GM21529 (cell line): ENCODE measurements at regions not wholly inside any gene's neighbourhood (a gene's known extent, or its start where the extent isn't known, plus 50 kb on each side); places are given as distances from the start of the nearest gene placed in this dataset.
"Not testable (repeated sequence)": the region's sequence is repeated elsewhere in the genome, so short reads cannot be mapped to it uniquely, and the experiment has no call there.

Source experiments
- ATAC-seq: cut with Tn5 transposase; IDR thresholded peaks from one replicate; pipeline ENCODE4 v1.9.1; 2021; ENCODE audit not compliant: unreplicated experiment

DNA sequence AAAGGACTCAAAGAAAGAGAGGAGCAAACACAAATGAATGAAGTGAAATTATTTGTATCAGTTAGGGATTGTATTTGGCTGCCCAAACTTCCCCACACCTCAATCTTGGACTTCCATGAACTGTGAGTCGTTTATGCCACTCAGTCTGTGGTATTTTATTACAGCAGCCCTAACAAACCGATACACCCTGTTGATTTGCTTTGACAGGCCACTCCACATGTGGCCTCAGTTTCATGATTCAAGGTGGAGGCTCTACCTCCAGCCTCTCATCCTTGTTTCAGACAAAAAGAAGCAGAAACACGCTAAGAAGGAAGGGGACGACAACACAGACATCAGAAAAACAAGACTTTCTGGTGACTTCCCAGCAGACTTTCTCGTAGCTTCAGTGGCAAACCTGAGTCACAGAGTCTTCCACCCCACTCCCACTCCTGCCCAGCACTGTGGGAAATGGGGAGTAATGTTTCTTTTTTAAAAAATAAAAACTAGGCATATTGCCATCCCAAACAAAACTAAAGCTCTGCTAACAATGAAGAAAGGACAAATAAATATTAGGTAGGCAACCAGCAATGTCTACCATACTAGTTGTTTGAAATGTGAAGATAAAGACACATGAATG lies 52.2 kb upstream of the ABCA1 start:
- ATAC-seq, result no peak

DNA sequence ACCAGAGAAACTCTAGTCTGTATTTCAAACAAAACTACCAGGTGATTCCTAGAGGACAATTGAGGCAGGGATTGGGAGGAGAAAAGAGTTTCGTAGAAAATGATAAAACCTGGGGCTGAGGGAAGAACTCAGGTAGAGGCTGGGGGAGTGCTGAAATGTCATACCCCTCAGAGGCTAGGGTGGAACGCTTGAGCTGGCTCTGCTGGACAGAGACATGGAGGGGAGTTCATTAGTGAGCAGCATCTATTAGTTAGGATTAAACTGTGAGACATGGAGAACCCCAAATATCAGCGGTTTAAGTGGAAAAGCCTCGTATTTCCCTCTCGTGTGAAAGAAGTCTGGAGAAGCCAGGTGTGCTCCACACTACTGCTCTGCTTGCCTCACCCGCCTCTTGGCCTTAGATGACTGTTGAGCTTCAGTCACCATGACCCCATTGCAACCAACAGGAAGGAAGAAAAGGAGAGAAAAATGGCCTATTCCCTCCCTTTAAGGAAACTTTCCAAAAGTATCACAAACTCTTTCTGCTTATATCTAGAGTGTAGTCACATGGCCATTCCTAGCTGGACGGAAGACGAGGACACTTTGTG lies 53.7 kb upstream of the ABCA1 start:
- no peak for ATAC-seq

DNA sequence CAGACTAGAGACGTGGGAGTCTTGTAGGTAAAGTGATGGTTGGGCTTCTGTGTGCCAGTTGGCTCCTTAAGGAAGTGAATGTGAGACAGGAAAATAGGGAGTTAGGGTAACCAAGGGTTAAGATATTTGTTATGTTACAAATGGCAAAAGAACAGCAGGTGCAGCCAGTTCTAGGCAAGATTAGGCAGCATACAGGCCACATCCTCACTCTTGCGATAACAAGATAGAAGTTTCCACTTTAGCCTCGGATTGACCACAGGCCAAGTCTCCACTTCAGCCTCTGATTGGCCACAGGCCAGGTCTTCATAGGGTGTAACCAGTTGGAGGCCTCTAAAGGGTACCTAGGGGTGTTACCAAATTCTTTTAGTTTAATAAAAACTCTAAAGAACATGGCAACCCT lies 54.6 kb upstream of the ABCA1 start:
- no peak for ATAC-seq

DNA sequence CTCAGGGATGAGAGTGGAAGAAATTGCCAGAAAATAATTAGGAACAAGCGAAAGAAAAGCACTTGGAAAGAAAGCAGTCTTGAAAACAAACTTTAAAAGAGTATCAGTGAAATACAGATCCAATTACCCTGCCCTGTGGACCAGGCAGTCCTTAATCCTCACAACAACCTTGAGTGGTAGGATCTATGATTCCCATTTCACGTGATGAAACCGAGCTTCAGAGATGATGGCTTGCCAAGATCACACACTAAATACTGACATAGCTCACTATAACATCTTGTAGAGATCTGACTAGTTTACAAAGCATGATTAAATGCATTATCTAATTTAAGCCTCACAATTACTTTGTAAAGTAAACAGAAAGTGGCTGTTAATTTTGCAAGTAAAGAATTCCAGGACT lies 55.5 kb upstream of the ABCA1 start:
- ATAC-seq, result no peak

DNA sequence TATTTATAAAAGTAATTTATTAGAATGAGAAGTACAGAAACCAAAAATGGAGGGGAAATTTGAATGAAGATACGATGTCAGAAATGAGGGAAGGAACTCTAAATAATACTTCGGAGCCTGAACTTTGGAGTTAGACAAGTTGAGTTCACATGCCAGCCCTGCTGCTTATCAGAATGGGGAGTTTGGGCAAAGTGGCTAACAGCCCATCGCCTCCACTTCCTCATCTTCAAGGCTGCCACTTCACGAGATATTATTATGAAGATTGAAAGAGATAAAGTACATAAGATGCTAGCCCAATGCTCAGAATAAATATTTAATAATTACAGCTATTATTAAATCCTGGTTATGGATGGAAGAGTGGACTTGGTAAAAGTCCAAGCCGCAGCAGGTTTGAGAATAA lies 56.2 kb upstream of the ABCA1 start:
- no peak for ATAC-seq

DNA sequence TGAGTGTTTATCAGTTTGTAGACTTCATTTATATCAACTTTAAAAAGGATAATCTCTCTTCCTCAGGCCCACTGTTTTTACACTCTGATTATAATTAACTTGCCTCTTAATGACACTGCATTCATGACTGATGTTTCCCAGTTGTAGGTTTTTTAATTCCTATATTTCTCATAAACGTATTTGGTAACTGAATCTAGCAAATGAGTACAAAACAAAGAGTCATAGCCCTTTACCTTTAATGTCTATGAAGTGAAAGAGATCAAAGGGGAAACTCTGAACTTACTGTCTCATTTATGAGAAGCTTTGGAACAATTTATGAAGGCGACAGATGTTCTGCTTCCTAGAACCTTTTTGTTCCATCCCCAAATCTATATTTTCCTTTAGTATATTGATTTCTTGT lies 56.6 kb upstream of the ABCA1 start:
- no peak for ATAC-seq

DNA sequence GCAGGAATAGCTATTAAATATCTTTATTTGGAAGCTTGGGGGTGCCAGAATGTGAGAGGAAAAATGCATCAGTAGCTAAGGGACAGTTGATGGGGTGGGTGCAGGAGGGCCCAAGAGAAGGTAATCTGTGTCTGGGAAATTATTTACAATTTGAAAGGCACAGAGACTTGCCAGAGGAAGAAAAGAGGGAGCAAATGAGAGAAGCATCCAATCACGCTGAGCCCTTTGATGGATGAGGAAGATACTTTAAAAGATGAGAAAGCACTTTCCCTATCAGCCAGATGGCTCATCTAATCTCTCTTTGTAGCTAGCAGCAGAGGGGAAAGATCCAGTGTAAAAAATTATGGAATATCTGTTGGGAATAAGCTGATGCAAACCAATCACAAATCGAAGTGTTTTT lies 57.0 kb upstream of the ABCA1 start:
- ATAC-seq, result no peak

DNA sequence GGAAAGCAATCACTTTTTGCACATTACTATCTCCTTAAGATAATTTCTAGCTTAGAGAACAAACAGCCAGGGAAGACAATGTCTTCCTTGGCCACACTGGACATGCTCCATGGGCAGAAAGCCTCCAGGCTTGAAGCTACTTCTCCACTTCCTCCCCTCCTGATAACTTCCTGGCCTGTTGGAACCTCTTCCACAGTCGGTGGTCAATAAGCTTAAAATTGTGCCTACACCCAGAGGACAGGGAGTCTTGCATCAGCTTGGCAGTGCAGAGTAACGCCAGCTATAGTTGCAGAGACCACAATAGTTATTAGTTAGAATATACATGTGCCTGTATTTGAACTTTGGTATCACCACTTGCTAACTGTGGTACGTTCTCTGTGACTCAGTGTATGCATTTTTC lies 58.1 kb upstream of the ABCA1 start:
- ATAC-seq, result no peak

DNA sequence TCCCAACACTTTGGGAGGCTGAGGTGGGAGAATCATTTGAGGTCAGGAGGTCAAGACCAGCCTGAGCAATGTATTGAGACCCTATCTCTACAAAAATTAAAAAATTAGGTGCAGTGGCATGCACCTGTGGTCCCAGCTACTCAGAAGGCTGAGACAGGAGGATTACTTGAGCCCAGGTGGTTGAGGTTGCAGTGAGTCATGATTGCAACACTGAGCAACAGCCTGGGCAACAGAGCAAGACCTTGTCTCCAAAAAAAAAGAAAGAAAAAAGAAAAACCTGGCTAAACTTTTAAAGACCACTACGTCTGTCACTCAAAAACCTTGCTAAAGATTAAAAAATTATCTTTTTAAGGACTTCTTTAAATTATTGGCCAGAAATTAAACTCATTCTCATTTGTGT lies 59.8 kb upstream of the ABCA1 start:
- ATAC-seq, result no peak

DNA sequence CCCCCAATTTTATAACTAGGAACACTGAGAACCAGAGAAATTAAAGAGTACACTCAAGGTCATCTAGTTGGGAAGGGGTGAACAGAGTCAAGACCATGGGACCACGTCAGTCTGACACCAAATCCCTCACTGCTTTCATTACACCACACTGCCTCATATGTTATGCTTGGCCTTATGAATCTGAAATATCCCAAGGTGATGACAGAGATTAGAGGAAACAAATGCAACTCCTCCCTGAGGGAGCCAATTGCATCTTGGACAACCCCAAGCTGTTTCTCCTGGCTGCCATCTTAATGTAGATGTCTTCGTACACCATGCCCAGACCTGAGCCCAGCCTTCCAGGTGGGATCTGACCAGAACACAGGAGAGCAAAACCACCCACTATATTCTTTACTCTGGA lies 60.6 kb upstream of the ABCA1 start:
- no peak for ATAC-seq

DNA sequence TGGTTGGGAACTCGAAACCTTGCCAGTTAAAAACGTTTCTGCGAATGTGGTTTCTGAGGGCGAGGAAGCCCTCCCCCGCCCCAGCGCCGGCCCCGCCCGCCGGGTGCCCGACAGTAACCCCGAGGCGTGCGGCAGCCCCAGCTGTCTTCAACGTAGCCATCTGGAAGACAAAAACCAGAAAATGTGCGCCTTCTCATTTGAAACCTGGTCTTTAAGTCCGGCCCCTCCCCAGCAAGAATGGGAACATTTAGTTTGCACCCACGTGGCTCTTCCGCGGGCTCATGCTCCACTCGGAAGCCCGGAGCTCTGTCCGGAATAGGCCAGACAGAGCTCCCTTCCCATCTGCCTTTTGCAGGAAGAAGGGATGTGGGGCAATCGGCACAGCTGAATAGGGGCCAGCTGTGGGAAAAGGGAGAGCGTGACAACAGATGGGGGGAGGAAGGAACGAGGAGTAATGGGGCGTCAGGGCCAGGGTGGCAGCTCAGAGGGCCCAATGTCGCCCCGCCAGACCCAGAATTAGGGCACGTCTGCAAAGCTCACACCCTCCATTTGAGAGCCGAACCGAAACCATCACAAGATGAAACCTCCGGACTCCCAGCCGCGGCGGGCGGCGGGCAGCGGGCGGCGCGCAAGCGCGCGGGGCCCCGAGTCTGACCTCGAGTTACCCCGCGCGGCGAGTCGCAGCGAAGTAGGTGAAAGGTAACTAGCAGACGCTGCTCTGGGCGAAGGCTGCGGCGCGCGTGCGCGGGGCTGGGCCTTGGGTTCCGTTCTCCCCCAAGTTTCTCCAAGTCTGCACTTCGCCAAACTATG lies 63.4 kb upstream of the ABCA1 start:
- ATAC-seq, result peak; percentile 84

DNA sequence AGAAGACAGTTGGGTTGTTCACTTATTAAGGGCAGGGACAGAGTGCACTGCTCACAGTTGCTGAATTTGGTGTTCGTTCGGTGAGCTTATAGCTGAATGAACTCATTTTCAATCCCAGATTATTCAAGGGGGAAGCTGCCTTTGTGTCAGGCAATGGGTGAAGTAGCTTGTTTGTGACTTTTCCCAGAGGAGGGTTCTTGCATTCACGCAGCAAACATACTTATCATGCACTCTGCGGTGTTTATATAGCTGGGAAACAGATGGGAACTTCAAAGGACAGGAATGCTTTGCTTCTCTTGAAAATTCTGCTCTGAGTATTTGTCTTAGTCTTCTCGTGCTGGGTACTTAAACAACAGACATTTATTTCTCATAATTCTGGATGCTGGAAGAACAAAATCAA lies 64.7 kb upstream of the ABCA1 start:
- ATAC-seq, result no peak

DNA sequence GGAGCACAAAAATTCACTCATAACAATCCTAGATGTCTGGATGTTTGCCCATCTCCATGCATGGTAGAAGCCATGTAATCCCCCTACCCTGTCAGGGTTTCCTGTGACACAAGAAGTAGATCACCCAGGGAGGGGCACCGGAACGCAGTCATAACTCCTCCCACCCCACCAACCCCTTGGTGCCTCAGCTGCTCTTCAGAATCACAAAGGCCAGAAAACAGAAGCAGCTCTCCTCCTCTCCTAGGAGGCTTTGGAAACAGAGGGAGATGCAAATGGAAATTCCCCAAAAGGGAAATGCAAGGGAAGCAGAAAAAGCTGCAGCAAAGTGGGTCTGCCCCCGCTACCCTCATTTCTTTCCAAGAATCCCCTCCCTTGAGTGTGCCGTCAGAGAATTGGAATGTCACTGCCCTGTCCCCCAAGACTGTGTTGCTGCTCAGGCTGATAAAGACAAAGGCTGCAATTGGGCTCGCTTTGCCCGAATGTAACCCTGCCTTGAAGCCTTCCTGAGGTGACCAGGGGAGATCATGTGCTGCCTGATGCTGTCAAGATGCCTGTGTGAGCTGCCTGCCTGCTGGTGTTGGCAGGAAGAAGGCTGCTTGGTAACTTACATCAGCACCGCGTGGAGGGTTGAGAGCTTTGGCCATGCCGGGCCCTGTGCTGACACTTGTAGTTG lies 65.5 kb upstream of the ABCA1 start:
- ATAC-seq, result no peak

DNA sequence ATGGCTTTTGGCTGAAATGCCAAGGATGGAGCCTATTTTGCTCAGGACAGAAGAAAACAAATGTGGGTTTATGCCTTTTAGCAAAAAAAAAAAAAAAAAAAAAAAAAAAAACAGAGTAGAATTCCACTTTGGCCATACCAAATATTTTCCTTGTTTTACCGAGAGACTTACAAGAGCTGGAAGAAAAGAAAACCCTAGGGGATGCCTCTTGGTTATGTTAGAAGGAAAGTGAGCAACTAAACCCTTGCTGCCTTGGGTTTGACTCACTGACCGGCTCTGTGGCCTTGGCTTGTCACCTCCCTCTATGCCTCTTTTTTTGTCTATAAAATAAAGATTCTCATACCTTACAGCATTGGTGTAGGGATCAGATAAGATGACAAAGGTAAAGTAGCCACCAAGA lies 69.6 kb upstream of the ABCA1 start:
- ATAC-seq, result no peak

DNA sequence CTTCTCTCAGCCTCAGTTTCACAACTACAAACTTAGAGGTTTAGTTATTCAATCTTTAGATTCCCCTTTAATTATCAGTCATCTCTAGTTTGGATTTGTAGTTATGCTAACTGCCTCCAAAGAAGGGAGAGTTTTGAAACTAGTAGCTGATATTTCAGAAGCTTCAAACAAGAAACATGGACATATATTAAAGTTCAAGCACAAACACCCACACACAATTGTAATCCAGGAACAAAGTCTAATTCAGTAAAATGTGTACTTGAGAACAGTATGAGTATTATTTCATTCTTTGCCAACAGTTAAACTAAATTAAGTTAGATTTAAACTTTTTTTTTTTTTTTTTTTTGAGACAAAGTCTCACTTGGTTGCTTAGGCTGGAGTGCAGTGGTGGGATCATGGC lies 71.2 kb upstream of the ABCA1 start:
- no peak for ATAC-seq

DNA sequence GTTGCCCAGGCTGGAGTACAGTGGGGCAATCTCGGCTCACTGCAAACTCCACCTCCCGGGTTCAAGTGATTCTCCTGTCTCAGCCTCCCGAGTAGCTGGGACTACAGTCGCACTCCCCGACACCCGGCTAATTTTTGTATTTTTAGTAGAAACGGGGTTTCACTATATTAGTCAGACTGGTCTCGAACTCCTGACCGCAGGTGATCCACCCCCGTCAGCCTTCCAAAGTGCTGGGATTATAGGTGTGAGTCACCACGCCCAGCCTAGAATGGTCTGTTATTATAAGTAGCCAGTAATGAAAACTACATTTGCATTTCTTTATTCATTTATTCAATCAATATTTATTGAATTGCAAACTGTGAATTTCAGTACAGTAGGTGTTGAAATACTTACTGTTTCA lies 72.6 kb upstream of the ABCA1 start:
- not testable (repeated sequence) for ATAC-seq

DNA sequence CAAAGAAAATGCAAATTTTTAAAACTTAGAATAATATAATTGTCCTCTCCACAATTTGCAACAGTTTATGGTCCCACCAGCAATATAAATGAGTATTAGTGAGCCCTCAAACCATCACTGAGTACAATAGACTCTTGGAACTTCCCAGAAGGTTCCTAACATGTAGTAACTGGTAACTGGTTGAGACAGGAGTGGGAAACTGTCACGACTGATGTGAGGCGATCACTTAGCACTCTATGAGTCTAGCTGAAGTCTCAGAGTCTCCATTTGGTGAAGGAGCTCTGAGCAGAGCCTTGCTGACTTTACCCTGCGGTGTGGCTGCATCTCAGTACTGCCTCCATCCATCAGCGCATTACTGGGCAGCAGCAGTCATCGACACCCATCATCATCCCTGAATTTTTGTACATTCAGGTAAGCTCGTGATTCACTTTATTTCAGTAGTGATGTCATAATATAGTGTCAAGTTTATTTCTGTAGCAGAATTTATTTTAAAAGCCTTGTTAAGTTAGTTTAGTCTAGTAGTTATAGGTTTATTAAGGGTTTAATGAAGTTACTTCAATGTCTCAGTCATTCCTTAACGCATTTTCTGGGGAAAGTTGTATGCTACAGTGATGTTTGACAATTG lies 76.6 kb upstream of the ABCA1 start:
- ATAC-seq, result no peak

DNA sequence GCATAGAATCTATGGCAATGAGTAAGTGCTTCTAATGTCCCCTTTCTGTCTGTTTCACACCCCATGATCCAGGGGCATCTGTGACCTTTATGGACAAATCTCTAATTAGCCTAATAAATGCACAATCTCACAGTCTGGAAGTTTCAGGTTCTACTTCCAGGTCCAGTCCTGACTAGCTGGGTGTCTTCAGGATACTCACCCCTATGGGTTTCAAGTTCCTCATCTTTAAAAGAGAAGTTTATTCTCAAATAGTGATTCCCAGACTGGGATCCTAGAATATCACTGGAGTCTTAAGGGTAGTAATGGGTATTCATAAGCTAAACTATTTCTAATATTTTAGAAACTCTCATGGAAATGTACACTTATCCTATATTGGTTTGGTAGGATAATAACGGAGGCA lies 77.2 kb upstream of the ABCA1 start:
- ATAC-seq, result no peak

DNA sequence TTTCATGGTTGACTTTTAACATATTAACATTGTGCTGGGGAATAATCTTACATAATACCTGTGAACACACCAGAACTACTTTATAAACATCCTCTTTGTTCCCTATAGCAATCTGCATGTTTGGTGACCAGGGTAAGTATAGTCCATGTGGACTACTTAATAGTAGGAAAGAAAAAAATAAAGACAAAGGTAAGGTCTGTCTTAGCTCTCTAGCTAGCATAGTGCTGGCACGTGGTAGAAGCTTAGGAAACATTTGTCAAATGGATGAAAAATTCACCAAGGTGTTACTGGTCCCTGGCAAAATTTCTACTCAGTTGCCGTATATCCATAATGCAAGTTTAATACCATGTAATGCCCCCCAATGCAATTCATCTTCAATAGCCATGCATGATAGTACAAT lies 78.6 kb upstream of the ABCA1 start:
- ATAC-seq, result no peak

DNA sequence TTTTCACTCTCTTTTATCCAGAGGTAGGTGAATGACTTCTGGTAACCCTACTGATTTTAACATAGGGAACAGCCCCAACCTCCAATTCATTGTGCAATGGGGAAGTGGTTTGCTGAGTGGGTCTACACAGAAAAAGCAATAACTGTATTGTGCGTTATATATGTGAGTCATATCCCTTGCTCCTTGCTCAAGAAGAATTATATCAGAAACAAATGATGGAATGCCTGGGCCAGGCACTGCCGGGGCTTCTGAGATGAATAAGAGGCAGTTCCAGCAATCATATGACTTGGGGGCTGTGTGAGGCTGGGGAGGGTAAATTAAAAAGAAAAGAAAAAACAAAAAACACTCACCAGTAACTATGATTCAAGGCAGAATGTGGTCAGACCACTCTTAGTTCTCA lies 79.2 kb upstream of the ABCA1 start:
- ATAC-seq, result no peak

DNA sequence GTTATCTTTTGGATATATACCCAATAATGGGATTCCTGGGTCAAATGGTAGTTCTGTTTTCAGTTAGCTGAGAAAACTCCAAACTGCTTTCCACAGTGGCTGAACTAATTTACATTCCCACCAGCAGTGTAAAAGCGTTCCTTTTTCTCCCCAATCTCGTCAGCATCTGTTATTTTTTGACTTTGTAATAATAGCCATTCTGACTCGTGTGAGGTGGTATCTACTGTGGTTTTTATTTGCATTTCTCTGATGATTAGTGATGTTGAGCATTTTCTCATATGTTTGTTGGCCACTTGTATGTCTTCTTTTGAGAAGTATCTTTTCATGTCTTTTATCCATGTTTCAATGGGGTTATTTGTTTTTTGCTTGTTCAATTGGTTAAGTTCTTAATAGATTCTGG lies 82.1 kb upstream of the ABCA1 start:
- ATAC-seq, result not testable (repeated sequence)

DNA sequence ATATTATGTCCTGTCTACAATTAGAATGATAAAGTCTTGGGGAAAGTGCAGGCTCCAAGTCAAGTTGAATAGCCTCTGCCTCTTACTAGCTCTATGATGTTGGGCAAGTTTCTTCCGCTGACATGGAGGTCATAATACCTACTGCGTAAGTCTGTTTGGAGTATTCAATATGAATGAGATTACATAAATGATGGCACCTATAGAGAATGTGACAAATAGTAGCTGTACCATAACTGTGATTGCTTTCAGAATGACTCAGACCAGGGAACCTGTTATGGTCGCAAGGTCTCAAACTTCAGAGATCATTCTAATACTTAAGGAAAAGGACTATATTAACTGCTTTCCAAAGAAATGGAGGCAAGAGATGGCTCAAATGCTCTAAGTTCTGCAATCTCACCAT lies 94.0 kb upstream of the ABCA1 start:
- ATAC-seq, result no peak
